ENCODE measurements at regions not wholly inside any gene's neighbourhood (a gene's known extent, or its start where the extent isn't known, plus 50 kb on each side); places are given as distances from the start of the nearest gene placed in this dataset.

GRCh38 chr20:12111431-12112088 lies 193.9 kb downstream of the BTBD3 start:
- TF ChIP-seq POLR2A (IDR thresholded peaks at IDR 0.05) (no peak), CTCF (IDR thresholded peaks at IDR 0.05) (no peak)
